Tibial nerve (tissue), 3 donors: ENCODE measurements at regions not wholly inside any gene's neighbourhood (a gene's known extent, or its start where the extent isn't known, plus 50 kb on each side); places are given as distances from the start of the nearest gene placed in this dataset.

Source experiments
- CTCF ChIP-seq, 5 experiments: fragments of 200-600 bp in 3 of 5; fragments of 450-650 bp in 2 of 5; sonication (generic) in 3 of 5; IDR thresholded peaks; one replicate each; pipeline ENCODE4 v1.5.1; 2016 to 2019; ENCODE audit warnings: antibody characterized with exemption in 5 of 5, mild to moderate bottlenecking in 3 of 5, moderate library complexity in 2 of 5
- POLR2A ChIP-seq, 2 donors: fragments of 450-650 bp; IDR thresholded peaks; one replicate each; pipeline ENCODE4 v1.6.1; 2017; ENCODE audit warnings: antibody characterized with exemption in 2 of 2, mild to moderate bottlenecking in 2 of 2, moderate library complexity in 2 of 2

- TF ChIP-seq CTCF (IDR thresholded peaks at IDR 0.05) = no peak
- TF ChIP-seq POLR2A (IDR thresholded peaks at IDR 0.05) = no peak
Observed at GRCh38 chr7:91571601-91572000, 307.4 kb downstream of the FZD1 start.
